ENCODE measurements at regions not wholly inside any gene's neighbourhood (a gene's known extent, or its start where the extent isn't known, plus 50 kb on each side); places are given as distances from the start of the nearest gene placed in this dataset.
A peak's percentile ranks its signal among the peaks of the same experiment; 100 is the strongest.
"Not testable (repeated sequence)": the region's sequence is repeated elsewhere in the genome, so short reads cannot be mapped to it uniquely, and the experiment has no call there.

- no peak for DNase-seq
Observed at GRCh38 chr6:153538491-153538890, 407.4 kb upstream of the RGS17 start.

DNA sequence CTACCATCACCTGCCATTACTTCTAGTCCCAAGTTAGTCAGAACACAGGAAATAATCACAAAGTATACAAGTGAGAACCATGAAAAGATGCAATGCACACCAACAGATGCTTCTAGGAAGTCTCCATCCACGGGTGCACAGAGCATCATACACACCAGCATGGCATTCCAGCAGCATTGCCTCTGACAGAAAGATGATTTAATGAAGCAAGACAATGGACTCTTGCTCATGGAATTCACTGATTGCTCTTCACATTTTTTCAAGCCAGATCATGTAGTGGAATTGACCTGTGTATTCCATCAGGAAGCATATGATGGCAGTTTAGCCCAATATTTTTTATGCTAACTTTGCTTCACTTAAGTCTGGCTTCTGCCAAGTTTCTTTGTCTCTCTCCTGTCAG lies 406.3 kb upstream of the RGS17 start:
- DNase-seq: no peak

- DNase-seq: no peak
Observed at GRCh38 chr6:153526479-153526878, 395.4 kb upstream of the RGS17 start.

- DNase-seq: no peak
Observed at GRCh38 chr6:153525998-153526397, 394.9 kb upstream of the RGS17 start.

- DNase-seq: no peak
Observed at GRCh38 chr6:153523390-153523789, 392.3 kb upstream of the RGS17 start.

GRCh38 chr6:153511896-153512496 lies 380.9 kb upstream of the RGS17 start:
- DNase-seq: peak; percentile 38

DNA sequence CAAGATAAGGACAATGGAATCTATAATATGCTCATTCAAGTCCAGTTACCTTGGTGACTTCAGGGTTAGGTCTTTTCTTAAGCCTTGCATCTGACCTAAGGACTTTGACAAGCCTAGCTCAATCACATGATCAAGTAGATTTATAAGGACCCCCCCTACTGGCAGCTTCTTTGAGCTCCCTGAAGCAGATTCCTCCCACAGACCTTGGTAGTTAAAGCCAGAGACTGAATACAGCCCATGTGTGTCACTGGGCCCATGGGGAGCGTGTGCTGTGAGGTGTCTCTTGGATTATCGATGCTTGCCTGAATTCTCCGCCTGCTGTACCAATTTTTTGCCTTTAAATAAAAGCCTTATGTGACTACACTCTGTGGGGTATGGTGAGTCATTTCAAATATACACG lies 372.7 kb upstream of the RGS17 start:
- peak; percentile 6 for DNase-seq

GRCh38 chr6:153493501-153493900 lies 362.4 kb upstream of the RGS17 start:
- DNase-seq: no peak

- DNase-seq: no peak
Observed at GRCh38 chr6:153489479-153489878, 358.4 kb upstream of the RGS17 start.

DNA sequence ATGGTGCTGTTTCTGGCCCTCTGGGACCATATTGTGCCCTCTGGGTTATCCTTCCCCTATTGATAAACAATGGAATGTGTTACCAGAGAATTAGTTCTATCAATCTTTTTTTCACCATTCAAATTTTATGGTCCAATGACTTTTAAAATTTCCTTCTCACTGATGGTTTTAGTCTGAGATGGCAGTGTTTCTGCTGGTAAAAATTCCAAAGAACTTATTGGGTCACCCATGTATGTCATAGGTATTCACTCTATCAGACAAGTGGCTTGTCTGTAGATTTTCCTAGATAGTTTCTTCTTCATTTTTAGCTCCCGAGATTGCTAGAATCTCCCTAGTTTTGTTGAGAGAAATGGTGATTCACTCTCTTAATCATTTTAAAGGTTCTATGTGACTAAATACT lies 357.2 kb upstream of the RGS17 start:
- no peak for DNase-seq

DNA sequence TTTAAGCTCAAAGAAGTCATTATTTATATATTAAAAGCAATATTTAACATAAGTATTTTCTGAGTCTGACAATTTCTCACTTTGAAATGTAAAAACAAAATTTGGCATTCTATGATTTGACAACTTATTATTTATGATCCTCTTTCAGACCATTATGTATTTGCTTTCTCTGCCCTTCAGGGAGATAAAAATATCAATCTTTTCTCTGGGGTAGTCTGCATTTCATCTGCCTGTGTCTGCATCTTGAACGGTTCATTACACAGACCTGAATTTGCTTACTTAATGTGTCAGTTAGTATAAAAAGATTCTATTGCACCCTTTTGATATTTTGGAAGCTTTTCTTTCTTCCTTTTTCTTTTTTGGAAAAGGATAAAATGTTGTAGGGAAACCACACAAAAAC lies 354.0 kb upstream of the RGS17 start:
- no peak for DNase-seq

DNA sequence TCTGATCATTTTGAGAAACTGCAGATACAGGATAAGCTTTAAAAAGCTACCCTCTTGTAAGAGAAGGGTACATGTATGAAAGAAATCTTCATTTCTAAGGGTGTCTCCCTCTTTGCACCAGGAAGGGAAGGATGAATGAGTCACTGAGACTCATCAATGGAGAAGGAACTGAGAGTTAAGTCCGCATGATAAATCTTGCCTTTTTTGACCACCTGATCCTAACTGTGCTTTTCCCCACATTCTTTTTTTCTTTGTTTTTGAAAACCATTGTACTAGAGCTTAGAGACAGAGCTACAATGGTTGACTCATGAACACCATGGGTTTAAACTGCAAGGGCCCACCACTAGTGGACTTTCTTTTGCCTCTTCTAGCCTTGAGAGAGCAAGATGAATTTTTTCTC lies 353.0 kb upstream of the RGS17 start:
- no peak for DNase-seq

DNA sequence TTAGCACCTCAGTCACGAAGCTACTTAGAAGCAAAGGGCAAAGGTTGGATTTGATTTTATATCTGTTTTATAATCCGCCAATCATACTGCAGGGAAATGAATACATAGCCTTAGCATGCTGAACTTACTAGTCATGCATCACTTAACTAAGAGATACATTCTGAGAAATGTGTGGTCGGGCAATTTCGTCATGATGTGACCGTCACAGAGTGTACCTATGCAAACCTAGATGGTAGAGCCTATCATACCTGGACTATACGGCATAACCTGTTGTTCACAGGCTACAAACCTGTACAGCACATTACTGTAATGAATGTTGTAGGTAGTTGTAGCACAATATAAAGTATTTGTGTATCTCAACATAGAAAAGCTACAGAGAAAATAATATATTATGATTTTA lies 345.2 kb upstream of the RGS17 start:
- DNase-seq: no peak

- DNase-seq: no peak
Observed at GRCh38 chr6:153465050-153465449, 334.0 kb upstream of the RGS17 start.

- DNase-seq: no peak
Observed at GRCh38 chr6:153449279-153449678, 318.2 kb upstream of the RGS17 start.

DNA sequence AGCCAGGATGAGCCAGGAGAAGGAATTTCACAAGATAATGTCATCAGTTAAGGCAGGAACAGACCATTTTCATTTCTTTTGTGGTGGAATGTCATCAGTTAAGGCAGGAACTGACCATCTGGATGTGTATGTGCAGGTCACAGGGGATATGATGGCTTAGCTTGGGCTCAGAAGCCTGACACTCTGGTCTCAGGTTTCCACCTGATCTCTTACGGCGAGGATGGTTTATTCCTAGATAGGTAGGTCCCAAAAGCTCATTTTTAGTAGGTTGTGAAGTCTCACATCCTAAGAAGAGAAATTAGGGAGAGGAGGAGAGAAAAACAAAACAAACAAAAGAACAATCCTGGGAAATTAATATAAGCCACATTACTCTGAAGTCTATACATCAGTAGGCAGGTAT lies 311.7 kb upstream of the RGS17 start:
- not testable (repeated sequence) for DNase-seq

DNA sequence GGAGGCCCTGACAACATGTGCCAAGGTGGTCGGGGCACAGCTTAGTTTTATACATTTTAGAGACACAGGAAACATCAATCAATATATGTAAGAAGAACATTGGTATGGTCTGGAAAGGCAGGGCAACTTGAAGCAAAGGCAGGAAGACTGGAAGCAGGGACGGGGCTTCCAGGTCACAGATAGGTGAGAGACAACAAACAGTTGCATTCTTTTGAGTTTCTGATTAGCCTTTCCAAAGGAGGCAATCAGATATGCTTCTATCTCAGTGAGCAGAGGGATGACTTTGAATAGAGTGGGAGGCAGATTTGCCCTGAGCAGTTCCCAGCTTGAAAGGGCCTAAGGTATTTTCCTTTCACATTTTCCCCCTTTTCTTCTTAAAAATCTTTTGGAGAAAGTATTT lies 311.0 kb upstream of the RGS17 start:
- DNase-seq: no peak

DNA sequence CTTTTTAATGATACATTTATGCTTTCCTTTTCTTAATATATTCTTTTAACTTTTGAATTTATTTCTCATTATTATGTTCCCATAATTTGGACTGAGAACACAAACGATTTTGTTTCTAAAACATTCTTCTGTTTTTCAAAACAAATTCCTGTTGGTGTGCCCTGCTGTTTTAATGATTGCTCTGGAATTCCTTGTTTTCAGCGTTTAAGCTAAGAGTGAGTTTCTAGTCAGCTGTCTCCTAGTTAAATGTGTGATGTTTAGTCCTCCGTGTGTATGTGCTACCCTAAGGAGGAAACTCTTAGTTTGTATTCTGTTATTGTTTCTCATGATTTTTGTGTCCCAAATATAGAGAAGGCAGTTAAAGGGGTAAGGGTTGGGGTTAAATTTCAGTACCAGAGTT lies 306.1 kb upstream of the RGS17 start:
- no peak for DNase-seq

DNA sequence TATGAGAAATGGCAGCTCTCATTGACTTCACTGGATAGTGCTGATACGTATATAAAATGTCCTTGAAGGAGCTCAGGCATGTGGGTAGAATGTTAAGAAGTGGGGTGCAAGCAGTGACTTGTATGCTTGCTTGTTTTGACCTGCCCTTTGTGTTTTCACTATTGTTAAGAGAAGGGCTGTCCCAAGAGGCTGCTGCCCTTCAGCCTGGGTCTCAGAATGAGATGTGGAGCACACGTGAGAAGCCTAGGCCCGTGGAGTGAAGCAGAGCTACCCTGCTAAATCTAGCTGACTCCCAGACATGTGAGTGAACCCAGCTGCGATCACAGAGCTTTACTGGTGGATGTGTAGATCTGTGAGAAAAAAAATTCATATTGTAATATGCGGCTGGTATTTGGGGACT lies 305.3 kb upstream of the RGS17 start:
- no peak for DNase-seq

DNA sequence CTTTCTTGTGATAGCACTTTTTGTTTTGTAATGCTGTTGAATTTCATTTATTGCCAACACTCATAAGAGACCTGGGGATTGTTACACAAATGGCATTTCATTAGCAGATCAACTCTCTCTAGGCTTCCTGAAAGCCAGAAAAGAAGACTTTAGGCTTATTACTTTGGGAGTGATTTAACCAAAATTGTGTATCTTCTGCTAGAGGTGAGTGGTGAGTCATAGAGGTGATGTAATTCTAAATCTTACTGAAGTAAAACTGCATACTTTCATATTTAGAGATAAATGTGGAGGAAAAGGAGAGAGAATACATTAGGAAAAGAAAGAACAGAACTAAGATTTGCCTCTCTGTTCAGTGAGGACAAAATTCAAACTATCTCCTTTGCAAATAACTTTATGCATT lies 304.7 kb upstream of the RGS17 start:
- no peak for DNase-seq

- DNase-seq: no peak
Observed at GRCh38 chr6:153425536-153425935, 294.5 kb upstream of the RGS17 start.

DNA sequence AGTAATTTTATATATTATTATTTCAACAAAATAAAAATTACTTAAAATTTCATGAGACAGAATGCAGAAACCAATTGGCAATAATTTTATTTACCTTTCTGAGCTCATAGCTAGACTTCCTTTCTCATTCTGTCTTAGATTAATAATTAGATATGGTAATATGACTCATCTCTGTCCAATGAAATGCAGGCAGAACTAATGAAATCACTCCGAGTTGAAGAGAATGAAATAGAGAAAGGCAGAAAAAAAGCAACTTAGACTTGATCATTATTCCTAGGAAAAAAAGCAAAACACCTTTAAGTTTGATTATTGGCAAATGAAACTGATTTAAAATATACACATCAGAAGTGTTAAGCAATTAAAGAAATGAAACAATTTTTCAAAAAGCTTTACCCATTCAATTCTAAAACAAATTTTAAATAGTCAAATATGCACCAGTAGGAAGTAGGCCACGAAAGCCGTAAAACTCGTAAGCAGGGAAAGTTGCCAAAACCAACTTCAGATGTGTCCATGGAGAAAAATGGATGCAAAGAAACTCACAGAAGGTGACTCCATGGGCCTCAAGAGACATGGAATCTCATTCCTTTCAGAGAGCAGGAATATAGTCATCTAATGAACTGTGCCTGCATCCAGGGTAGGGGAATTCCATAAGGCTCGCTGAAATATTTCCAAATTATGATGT lies 293.8 kb upstream of the RGS17 start:
- DNase-seq: no peak

GRCh38 chr6:153412519-153412918 lies 281.4 kb upstream of the RGS17 start:
- DNase-seq: no peak

DNA sequence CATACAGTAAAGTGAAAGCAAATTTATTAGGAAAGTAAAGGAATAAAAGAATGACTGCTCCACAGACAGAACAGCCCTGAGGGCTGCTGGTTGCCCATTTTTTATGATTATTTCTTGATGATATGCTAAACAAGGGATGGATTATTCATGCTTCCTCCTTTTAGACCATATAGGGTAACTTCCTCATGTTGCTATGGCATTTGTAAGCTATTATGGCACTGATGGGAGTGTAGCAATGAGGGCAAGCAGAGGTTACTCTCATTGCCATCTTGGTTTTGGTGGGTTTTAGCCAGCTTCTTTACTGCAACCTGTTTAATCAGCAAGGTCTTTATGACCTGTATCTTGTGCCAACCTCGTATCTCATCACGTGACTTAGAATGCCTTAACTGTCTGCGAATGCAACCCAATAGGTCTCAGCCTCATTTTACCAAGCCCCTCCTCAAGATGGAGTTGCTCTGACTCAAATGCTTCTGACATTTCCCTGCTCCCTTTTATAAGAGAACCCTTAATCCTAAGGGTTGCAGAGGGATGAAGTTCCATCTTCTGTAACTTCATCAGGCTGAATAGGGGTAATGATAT lies 280.1 kb upstream of the RGS17 start:
- no peak for DNase-seq

- no peak for DNase-seq
Observed at GRCh38 chr6:153405931-153406330, 274.8 kb upstream of the RGS17 start.

Data from fibroblast of skin of scalp (primary cell).